AG04450 (cell line): ENCODE measurements at regions not wholly inside any gene's neighbourhood (a gene's known extent, or its start where the extent isn't known, plus 50 kb on each side); places are given as distances from the start of the nearest gene placed in this dataset.
"Not testable (repeated sequence)": the region's sequence is repeated elsewhere in the genome, so short reads cannot be mapped to it uniquely, and the experiment has no call there.

Experiments
- CTCF ChIA-PET: fragments of 300-600, 350-600 bp; formaldehyde crosslinking; extraction: SDS; loops from one replicate; lab custom pipeline; 2022; ENCODE audit warnings: antibody characterized with exemption, inconsistent platforms; lab: Charles Lee
- POLR2A ChIA-PET: fragments of 350-600 bp; formaldehyde crosslinking; extraction: SDS; loops from one replicate; lab custom pipeline; 2021; ENCODE audit warnings: antibody characterized with exemption, inconsistent platforms; lab: Yijun Ruan, JAX
- DNase-seq: peaks from one replicate; pipeline ENCODE4 v3.0.0-alpha.2; 2011; ENCODE audit warnings: low read depth, low spot score
- H3K27ac ChIP-seq: one replicate; pipeline ENCODE4 v1.5.1; 2012; ENCODE audit warnings: low read depth, low read length, control low read depth
- H3K27me3 ChIP-seq: one replicate; pipeline ENCODE4 v1.6.0; 2012; ENCODE audit warnings: low read length; ENCODE audit not compliant: control insufficient read depth, insufficient read depth
- H3K4me3 ChIP-seq: 2 replicates; pipeline ENCODE4 v1.5.1; 2011; ENCODE audit warnings: mild to moderate bottlenecking, low read depth, low read length, control low read depth
- H3K9me3 ChIP-seq: 2 replicates; pipeline ENCODE4 v1.5.1; 2012; ENCODE audit warnings: low read length; ENCODE audit not compliant: control insufficient read depth, insufficient read depth
- TF ChIP-seq, protein P1 (sequence below): IDR thresholded peaks from 2 replicates; pipeline ENCODE4 v1.5.1; 2011; ENCODE audit warnings: low read depth, low read length, control low read depth, inconsistent platforms

DNA sequence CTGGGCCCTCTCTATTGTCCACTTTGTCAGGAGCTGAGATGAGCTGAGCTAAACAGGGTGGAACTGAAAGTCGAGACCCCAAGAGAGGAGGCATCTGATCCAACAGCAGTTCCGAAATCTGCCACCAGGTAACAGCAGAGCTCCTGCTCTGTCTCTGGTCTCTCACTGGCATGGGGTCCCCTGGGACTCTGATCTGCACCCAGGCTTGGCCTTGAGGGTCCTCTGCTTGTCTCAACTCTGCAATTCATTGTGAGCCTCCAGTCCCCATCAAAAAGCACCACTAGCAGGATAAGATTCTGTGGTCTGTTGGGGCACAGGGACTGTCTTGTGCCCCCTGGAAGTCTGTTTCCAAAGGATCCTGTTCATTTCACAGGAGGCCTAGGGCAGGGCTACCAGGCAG, 62.5 kb upstream of the TOP1 start:
- Histone ChIP-seq H3K4me3 (no peak overlapping the region), H3K9me3 (no peaks in the 10 kb centered on the region), H3K27ac (no peak overlapping the region), H3K27me3 (no peaks in the 10 kb centered on the region)
- ChIA-PET CTCF (interaction anchor here (0.9 to 2.3 kb wide), 9 partner anchors 10 to 445 kb away, joined by 3 to 8 read pairs (median 4); no protein-coding TSS in a partner anchor), POLR2A (no interaction called here)
- DNase-seq: no peak
- TF ChIP-seq, protein P1, sequence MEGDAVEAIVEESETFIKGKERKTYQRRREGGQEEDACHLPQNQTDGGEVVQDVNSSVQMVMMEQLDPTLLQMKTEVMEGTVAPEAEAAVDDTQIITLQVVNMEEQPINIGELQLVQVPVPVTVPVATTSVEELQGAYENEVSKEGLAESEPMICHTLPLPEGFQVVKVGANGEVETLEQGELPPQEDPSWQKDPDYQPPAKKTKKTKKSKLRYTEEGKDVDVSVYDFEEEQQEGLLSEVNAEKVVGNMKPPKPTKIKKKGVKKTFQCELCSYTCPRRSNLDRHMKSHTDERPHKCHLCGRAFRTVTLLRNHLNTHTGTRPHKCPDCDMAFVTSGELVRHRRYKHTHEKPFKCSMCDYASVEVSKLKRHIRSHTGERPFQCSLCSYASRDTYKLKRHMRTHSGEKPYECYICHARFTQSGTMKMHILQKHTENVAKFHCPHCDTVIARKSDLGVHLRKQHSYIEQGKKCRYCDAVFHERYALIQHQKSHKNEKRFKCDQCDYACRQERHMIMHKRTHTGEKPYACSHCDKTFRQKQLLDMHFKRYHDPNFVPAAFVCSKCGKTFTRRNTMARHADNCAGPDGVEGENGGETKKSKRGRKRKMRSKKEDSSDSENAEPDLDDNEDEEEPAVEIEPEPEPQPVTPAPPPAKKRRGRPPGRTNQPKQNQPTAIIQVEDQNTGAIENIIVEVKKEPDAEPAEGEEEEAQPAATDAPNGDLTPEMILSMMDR: peak; percentile 49

DNA sequence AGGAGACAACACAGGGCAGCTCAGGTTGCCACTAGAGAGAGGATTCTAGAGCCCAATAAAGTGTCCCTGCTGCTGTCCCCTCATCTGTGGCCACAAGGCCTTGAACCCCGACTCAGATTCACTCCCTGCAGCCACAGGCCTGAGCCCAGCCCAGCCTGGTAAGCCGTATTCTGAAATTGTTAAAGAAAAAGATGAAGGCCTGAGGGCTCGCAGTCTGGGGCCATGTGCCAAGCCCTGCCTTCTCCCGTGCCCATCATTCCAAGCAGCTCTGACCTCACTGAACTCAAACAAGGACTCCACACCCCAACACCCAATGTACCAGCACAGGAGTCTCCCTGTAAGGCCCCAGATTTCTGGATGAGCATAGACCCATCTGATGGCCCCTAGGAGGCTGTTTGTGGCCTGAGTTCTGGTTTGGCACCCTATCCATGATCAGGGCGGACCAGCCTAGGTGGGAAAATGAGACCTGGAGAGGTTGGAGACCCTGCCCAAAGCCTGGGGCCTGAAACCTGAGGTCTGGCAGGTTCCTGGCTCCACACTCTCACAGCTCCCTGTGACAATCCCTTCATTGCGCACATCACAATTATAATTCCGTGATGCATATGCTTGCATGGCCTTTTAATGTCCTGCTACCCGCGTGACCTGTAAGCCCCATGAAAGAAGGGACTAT, 62.0 kb upstream of the TOP1 start:
- ChIA-PET CTCF (interaction anchor here (0.9 to 2.3 kb wide), 8 partner anchors 10 to 225 kb away, joined by 3 to 8 read pairs (median 4); no protein-coding TSS in a partner anchor), POLR2A (no interaction called here)
- TF ChIP-seq, protein P1: no peak
- no peak for DNase-seq
- H3K4me3 ChIP-seq: no peak overlapping the region
- no peaks in the 10 kb centered on the region for H3K27me3 ChIP-seq
- H3K9me3 ChIP-seq: no peaks in the 10 kb centered on the region
- no peak overlapping the region for H3K27ac ChIP-seq

DNA sequence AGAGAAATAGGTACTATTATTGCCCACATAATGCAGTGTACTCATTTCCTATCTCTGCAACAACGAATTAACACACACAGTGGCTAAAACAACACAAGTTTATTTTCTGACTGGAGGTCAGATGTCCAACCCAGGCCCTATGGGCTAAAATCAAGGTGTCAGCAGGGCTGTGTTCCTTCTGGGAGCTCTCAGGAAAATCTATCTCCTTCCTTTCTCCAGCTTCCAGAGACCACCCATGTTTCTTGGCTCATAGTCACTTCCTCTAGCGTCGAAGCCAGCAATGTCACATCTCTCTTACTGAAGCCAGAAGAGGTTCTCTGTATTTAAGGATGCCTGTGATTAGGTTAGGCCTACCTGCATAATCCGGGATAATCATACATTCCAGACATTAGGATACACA, 60.9 kb upstream of the TOP1 start:
- Histone ChIP-seq H3K27ac (no peak overlapping the region), H3K27me3 (no peaks in the 10 kb centered on the region), H3K9me3 (no peaks in the 10 kb centered on the region), H3K4me3 (no peak overlapping the region)
- no peak for DNase-seq
- ChIA-PET POLR2A (interaction anchor here (0.7 kb wide), 1 partner anchor 136 kb away, joined by 10 read pairs; no protein-coding TSS in a partner anchor), CTCF (interaction anchor here (0.9 to 3.1 kb wide), 24 partner anchors 10 to 730 kb away, joined by 3 to 89 read pairs (median 6); no protein-coding TSS in a partner anchor)
- TF ChIP-seq, protein P1: no peak

DNA sequence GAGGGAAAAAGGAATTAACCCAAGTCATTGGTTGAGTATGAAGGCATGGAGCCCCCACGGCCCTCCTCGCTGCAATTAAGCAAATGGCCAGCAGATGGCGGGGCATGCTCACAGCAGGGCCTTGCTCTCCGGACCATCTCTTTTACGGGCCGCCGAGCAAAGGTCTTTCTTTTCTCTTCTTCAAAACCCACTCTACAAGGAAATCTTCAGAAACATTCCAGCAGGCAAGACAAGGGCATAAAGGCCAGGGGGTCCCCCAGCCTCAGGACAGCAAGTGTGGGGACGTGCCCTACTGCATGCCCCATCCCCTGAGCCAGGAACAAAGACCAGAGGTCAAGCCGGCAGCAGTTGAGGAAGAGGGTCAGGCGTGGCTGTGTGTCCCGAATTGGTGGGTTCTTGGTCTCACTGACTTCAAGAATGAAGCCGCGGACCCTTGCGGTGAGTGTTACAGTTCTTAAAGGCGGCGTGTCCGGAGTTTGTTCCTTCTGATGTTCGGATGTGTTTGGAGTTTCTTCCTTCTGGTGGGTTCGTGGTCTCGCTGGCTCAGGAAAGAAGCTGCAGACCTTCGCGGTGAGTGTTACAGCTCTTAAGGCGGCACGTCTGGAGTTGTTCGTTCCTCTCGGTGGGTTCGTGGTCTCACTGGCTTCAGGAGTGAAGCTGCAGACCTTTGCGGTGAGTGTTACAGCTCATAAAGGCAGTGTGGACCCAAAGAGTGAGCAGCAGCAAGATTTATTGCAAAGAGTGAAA, 59.6 kb upstream of the TOP1 start:
- H3K4me3 ChIP-seq: peak overlapping the region; percentile 54
- CTCF ChIA-PET: interaction anchor here (0.6 to 3.1 kb wide), 34 partner anchors 9 to 729 kb away, joined by 3 to 89 read pairs (median 5); partner anchors contain the start of gene LPIN3
- TF ChIP-seq, protein P1: peak; percentile 99
- H3K27me3 ChIP-seq, POLR2A ChIA-PET, H3K27ac ChIP-seq, H3K9me3 ChIP-seq: not testable (repeated sequence)
- DNase-seq: peak; percentile 47

DNA sequence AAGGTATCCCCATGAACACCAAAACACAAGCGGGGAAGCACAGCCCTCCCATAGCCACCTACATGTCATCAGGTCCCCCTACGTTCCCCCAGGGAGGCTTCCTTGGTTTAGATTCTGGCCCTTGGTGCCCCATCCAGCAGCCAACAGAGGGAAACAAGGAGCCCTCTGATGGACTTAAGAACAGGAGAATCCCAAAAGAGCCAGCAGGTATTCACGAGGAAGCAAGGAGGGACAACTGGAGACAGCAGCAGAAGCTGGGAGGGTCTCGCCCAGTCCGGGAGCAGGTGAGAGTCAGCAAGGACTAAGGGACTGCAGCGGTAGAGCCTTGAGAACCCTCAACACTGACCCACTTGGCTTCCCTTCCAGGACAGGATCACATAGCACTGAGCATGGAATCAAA, 58.4 kb upstream of the TOP1 start:
- Histone ChIP-seq H3K27me3 (no peaks in the 10 kb centered on the region), H3K9me3 (no peaks in the 10 kb centered on the region), H3K4me3 (no peak overlapping the region), H3K27ac (no peak overlapping the region)
- ChIA-PET CTCF (interaction anchor here (1.5 to 3.1 kb wide), 3 partner anchors 104 to 165 kb away, joined by 3 to 89 read pairs (median 11); no protein-coding TSS in a partner anchor), POLR2A (no interaction called here)
- TF ChIP-seq, protein P1: peak; percentile 28; the same call in 1 of the 2 replicates
- no peak for DNase-seq
